Ramos (cell line): ENCODE measurements at regions not wholly inside any gene's neighbourhood (a gene's known extent, or its start where the extent isn't known, plus 50 kb on each side); places are given as distances from the start of the nearest gene placed in this dataset.

Experiments
- in situ Hi-C: fragments of 300-500 bp; cut with MboI; formaldehyde crosslinking; loops from one replicate; pipeline ENCODE4 v1.14.3; 2022; ENCODE audit warnings: low sequenced_read_pairs; ENCODE audit not compliant: unreplicated experiment

DNA sequence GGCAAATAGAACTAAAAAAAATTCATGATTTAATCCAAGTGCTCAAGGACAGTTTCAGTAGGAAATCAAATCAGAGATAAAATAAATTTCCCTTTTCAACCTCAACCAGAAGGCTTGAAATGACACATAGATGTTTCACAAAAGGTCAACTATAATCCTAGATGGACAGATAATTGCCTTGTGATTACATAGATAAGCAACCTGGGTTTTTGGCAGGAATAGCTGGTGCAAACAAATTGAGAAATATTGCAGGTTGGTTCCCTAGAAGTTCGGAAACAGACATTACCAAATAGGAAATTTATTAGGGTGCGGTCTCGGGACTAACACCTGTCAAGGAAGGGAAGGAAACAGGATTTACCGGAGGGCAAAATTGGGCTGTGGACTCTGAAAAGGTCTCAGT lies 497.5 kb downstream of the COG6 start:
- in situ Hi-C loops, result no loop called here

DNA sequence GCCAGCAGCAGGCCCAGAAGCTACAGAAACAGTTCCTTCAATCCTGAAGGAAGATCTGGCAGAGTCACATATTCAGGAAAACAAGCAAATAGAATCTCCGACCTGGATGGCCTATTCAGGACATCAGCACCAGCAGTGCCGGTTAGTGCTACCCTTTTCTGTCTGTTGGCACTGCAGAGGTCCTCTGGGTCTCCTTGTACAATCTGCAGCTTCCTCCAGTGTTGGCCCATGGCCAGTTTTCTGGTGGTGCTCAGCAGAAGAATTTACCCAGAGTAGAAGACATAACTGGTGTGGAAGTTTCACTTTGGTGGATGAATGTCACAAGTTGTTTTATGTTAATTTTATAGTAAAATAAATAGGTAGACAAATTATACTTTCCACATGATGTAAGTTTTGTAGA lies 498.1 kb downstream of the COG6 start:
- in situ Hi-C loops, result no loop called here

DNA sequence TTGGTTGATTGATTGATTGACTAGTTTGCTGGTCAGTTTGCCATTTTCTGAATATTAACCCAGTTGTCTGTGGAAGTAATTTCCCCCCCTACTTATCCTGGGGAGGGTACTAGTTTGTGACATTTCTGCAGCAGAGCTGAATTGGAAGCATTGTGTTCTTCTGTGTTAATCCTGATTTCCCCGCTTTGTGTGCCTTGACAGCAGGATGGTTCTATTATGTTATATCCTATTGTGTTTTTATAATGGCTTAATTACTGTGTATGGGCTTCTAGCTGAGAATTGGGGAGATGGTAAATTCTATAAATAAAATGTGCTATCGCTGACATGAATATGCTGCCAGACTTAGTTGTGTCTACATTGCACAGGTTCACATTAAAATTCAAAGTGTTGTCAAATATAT lies 499.7 kb downstream of the COG6 start:
- in situ Hi-C loops, result no loop called here

DNA sequence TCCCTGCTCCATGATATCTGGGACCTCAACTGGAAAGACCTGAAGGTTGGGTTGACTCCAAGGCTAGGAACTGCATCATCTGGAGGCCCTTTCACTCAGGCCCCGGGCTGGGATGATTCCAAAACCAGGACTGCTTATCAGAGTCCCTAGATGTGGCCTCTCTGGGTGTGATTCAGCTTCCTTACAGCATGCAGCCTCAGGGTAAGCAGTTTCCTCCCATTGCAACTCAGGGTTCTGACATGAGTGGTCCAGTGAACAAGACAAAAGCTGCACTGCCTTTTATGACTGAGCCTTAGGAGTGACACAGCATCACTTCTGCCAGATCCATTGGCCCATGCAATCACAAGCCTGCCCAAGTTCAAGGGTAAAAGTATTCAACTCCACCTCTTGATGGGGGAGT lies 502.8 kb downstream of the COG6 start:
- in situ Hi-C loops, result no loop called here

DNA sequence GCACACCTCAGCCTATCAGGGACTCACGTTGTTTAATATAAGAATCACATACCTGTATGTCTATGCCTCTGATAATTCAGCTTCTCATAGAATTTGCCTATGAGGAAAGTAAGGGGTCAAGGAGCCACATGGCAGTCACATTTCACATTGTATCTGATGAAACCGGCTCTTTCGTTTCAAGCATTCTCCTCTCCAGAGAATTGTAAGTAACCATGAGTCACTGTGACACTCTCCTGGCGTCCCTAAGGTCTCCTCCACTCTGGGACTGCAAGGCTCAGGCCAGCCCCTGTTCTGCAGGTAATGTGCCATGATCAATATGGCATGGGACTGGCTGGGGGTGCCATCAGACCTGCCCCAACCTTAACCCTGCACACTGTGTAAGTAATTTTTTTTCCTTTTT lies 503.3 kb downstream of the COG6 start:
- in situ Hi-C loops, result no loop called here

DNA sequence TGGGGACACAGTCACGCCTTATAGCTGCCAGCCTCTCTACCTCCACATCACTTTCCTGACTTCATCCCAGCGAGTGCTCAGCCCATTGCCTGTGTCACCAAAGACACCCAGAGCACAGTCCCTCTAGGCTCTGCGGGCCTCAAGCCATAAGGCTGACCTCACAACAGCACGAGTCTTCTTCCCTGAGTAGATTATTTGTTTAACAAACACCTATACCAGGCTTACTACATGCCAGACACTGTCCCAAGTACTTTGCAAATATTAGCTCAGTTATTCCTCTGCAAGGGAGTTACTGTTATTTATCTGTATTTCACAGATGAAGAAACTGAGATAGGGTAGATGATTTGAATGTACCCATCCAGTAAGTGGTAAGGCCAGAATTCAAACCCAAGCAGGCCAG lies 504.3 kb downstream of the COG6 start:
- in situ Hi-C loops, result no loop called here

DNA sequence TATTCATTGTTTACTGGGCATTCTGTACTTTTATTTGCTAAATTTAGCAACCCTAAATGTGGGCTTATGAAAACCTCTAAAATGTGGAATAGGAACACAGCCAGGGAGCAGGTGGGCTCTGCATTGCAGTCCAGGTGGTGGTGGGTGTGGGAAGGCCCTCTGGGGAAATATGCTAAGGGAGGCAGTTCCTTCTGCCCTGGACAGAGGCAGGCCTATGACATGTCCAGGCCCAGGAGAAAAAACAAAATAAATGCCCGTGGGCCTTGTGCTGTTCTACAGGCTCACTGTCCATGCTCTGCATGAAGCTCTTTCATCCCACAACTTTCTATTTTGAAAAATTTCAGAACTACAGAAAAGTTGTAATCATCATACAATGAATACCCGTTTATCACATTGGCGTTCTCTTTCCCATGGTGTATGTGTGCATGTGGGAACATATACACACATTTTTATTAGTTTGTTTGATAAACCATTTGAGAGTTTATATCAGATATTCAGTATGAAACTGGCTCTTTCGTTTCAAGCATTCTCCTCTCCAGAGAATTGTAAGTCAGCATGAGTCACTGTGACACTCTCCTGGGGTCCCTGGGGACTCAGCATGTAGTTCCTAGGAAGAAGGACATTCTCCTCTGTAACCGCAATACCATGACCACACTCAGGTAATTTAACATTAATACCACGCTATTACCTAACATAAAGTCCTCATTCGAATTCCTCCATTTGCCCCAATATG lies 505.3 kb downstream of the COG6 start:
- in situ Hi-C loops, result no loop called here

DNA sequence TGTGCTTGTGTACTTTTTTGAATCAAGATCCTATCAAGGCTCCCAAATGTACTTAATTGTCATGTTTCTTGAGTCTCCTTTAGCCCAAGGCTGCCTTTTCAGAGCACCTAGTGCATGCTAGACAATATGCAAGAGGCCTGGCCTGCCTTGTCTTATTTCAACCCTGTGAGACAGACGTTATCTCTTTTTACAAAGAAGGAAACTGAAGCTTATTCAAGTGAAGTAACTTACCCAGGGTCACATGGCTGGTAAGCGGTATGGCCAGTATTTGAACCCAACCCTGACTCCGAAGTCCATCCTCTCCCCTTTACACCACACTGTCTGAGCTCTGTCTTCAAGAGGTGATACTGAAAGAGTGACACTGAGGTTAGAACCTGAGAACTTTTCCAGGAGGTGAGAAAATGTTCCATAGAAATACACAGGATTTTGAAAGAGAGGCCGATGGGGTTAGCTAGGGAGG lies 505.1 kb downstream of the FOXO1 start:
- in situ Hi-C loops, result no loop called here

DNA sequence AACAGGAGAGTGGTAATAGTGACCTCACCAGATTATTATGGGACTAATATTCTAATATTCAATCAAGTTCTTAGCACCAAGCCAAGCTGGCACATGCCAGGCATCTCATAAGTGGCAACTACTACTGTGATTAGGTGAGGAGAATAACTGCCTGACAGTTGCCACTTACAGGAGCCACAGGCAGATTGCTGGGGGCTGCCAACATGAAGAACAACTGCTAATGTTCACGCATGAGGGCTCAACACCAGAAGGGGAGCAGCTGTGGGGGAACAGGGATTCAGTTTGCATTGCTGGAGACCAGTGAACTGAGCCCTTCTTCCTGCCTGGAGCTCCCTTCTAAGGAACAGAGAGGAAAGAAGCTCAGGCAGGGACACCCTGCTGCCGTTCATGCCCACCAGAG lies 504.5 kb downstream of the FOXO1 start:
- in situ Hi-C loops, result no loop called here

DNA sequence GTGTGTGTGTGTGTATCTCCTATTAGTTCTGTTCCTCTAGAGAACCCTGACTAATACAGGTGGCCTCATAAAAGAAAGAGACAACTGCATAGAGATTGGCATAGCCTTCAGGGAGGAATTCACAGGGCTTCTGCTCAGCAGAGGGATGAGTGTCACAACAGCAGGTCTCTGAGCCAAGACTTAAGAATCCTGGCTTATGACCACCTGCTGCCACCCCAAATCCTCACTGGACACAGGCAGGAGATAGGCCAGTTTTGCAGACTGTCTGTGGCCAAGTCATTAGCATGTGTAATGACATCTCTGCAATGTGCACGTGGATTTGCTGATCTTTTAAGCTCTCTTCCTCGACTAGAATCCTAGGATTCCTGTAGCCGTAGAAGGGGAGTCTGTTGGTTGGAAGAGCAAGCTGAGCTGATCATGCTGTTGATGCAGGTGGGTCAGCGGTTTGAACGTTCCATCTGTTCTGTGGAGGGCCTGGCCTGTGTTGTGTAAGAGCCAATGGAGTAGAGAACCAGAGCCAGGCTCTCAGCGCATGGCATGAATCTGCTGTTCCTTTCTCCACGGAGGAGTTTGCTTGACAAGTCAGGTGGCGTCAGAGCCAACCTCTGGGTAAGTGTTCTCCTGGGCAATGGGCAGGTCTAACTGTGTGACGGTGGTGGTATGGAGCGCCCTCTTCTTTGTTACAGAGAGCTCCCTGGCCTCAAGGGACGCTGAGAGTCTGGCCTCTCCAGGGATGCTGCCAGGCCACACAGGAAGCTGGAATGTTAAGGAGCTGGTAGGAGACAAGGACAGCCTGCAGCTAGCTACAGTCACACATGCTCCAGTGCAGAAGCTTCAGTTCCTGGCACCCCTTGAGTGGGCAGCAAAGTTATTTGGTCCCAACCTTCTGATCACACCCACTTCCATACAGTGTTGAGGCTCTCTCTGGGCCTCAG lies 503.1 kb downstream of the FOXO1 start:
- in situ Hi-C loops, result no loop called here

DNA sequence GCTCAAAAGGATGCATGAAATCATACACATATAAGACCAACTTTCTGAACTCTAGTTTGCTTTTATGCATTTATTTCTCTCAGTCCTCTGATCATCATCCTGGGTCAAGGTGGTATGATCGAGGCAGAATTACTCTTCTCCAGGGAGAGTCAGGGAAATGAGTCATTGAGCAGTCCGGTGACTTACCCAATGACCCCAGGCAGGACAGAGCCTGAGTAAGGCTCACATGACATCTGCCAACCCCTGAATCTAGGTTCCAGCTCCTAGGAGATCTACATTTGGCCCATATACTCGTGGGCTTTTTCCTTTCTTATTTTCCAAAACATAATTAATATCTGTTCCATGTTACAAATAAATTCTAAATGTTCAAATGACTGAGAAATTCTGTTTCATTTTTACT lies 502.3 kb downstream of the FOXO1 start:
- in situ Hi-C loops, result no loop called here

DNA sequence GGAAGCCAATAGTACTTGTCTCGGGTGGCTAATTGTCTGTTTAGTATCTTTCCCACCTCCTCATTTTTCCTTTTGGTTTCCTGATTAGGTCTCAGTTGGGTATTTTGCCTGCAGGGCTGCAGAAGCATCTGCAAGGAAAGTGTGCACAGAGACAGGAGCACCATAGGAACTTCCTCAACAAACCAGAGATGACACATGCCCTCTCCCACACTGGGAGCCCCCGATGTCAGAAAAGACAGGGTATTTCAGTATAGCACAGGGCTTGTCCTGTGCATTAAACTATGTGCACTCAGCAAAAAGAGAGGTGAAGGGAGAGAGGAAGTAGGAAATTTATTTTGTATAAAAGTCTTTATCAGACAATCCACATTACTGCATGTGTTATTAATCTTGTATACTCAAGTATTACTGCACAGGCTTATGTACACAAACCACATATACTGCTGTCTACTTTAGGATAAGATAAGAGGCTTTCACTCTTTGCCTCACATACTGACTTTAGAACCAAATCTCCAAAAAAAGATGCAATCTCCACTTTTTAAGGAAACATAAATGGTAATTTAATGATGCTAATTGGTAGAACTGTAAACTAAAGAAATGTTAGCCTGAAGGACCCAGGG lies 501.0 kb downstream of the FOXO1 start:
- in situ Hi-C loops, result no loop called here

DNA sequence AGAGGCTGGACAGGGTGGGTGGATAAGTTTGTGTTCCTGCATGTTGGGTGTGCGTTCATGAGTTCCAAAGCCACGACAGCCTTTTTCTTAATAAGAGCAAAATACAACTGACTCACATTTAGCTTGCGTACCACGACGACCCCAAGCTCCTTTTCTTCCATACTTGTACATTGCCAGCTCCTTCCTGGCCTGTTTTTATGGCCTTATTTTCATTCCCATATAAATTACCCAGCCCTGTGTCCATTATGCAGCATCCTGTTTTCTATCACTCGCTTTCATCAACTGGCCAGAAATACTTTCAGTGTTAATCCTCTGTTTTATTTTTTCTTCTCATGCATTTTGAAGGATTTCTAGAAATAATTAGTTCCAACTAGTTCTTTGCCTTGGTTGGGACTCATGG lies 499.1 kb downstream of the FOXO1 start:
- in situ Hi-C loops, result no loop called here

DNA sequence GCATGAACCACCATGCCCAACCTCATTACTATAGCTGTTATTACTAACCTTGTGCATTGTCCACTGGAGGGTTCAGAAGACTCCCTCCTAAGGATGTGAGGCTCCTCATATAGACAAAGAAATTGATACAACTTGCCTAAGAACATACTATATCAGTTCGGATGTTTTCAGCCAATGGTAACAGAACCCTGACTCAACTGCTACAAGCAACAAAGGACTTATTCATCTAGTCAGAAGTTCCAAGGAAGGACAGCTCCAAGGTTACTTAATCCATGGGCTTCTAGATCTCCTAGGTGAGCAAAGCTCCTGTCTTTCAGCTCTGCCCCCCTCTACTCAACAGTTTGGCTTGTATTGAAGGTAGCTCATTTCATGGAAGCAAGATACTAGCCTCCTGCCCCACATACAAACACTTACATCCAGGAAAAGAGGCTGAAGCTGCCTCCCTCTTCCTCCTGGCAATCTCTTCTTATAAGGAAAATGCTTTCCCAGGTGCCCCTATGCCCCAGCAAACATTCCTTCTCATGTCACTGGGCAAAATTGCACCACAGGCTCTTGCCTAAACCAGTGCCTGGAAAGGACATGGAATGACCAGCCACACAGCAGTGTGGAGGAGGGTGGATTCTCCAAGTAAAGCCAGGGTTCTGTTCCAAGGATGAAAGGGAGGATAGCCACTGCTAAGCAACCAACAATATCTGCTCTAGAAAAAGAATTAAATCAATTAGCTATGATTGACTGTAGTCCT lies 497.8 kb downstream of the FOXO1 start:
- in situ Hi-C loops, result no loop called here

DNA sequence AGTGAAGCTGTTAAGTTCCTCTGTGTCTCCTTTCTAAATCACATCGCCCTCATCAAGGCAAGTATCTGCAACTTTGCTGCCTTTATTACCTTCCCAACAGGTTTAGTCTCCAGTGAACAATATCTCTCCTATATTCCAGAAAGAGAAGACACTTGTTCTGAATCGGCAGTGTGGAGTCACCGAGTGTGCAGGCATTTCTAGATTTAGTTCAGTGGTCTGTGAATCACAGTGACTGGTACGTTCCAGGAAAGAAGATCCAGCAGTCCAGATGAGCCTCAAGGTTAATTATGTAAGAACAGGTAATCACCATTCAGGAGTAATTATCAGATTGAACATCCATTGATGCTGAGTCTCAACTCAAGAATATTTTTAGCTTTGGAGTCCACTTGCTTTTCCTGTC lies 497.0 kb downstream of the FOXO1 start:
- in situ Hi-C loops, result no loop called here

DNA sequence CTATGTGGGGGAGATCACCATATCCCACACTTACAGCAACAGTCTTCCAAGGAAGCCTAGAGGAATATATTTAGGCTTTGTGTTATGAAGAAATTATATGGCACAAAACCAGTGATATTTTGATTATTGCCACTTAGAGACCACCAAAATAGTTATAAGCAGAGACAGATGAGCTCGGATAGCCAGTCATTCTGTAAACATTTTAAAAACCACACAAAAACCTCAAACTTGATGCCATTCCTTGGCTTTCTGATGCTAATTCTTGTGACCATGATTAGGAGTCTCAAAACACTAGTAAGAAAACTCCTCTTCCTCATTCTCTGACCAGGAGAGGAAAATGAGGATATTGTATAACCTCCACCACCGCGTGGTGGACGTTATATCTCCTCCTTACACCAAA lies 496.4 kb downstream of the FOXO1 start:
- in situ Hi-C loops, result no loop called here

DNA sequence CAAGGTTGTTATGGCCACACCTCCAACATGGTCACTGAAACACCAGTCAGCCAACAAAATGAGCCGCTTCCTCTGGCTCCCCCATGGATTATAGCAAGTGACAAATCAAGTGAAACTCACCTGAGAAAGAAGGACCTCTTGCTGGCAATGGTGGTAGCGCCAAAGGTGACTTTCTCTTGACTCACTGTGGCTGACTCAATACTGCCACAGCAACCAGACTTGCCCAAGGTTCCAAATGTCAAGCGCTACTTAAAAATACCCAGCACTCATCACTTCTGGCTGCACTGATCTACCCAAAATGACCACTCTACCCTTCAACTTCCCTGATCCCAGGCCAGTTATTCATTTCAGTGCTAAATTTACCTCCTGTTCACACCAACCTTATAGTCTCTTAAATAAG lies 495.5 kb downstream of the FOXO1 start:
- in situ Hi-C loops, result no loop called here

DNA sequence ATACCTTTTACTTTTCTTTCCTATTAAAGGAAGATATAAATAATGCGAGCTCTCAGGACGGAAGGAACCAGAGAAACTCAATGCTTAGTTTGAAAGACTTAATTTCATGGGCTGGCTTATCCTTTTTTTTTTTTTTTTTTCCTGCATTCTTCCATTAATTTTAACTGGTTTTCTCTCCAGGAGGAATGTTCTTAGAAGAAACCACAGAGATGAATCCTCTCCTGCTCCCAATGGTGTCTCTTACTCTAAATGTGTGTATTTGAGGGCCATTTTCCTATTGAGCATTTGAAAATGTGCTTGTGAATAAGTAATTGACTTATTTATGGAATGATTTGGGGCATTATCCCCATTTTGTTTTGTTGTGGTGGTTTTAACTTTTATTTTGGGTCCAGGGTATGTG lies 494.9 kb downstream of the FOXO1 start:
- in situ Hi-C loops, result no loop called here

DNA sequence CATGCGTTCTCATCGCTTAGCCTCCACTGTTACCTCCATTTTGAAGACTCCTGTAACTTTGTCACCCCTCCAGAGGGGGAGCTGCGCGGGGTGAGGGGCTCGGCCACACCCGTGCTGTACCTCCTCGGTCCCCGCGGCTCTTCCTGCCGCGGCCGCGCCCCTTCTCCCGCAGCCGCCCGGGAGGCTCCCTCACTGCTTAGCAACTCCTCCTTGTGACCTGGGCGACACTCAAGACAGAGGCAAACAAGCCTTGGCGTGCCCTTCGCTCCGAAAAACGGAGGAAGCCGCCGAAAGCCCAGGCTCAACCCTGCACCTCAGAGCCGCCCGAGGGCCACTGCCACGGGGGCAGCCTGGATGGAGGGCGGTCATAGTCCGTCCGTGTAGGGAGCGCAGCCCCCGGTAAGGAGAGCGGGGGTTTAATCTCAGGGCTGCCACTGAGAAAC lies 494.3 kb downstream of the FOXO1 start:
- in situ Hi-C loops, result no loop called here

DNA sequence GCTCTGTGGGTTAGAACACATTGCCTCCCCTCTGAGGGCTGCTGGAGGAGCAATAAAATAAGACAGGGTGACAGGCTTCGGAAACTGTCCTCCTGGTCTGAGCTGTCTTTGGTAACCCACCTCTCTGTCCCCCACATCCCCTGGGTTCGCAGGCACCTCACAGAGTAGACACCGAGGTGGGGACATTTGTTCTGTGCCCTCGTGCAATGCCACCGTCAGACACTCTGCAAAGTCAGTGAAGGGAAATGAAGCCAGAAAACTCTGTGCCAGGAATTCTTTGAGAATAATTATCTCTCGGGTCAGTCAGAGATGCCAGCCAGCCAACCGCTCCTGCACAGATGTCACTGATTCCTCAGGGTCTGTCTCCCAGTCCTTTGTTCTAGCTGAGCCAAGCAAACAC lies 493.6 kb downstream of the FOXO1 start:
- in situ Hi-C loops, result no loop called here
